NCI-H345 treated with DMSO at 0.1 percent for 48 hours (cell line): ENCODE measurements at regions not wholly inside any gene's neighbourhood (a gene's known extent, or its start where the extent isn't known, plus 50 kb on each side); places are given as distances from the start of the nearest gene placed in this dataset.
A peak's percentile ranks its signal among the peaks of the same experiment; 100 is the strongest.

ENCODE experiments used
- DNase-seq: peaks from one replicate; lab custom pipeline; 2025; ENCODE audit not compliant: unreplicated experiment; lab: John Stamatoyannopoulos, UW

DNA sequence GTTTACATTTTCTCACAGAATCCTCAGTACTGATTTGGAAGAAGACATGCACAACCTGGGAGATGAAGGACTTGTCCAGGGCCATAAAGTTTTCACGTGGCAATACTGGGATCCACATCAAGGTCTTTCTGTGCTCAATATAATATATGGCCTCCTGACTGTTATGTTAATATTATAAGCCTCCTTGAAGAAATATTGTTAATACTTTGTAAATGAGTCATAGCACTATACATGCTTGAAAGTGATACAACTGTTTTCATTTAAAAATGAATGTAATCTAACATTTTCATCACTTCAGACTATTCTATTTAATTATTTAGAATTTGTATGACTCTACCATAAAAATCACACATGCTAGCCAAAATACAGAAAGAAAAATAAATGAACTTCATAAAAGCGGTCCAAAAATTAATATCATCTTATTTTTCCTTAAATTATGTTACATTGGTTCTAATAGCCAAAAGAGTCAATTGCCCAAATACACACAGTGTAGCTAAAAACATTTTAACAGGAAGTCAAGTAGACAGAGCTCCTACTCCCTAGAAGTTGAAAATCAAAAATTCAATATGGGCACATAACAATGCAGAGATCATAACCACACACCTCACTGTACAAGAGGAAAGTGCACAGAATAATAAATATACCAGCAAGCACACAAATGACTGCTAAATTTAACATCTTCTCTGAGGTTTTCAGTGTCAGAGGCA lies 188.0 kb upstream of the HDDC2 start:
- no peak for DNase-seq

GRCh38 chr6:125491860-125492618 lies 190.3 kb upstream of the HDDC2 start:
- DNase-seq, result no peak

- DNase-seq, result no peak
These were observed 196.8 kb upstream of the HDDC2 start for GRCh38 chr6:125498606-125499005.

DNA sequence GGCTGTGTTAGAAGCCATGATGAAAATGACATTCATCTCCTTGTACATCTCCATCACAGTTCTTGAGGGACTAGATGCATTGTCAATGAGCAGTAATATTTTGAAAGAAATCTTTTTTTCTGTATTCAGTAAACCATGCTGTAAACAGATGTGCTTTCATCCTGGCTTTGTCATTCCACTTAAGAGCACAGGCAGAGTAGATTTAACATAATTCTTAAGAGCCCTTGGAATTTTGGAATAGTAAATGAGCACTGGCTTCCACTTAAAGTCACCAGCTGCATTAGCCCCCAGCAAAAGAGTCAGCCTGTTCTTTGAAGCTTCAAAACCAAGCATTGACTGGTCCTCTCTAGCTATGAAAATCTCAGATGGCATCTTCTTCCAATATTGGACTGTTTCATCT lies 197.8 kb upstream of the HDDC2 start:
- DNase-seq, result no peak

DNA sequence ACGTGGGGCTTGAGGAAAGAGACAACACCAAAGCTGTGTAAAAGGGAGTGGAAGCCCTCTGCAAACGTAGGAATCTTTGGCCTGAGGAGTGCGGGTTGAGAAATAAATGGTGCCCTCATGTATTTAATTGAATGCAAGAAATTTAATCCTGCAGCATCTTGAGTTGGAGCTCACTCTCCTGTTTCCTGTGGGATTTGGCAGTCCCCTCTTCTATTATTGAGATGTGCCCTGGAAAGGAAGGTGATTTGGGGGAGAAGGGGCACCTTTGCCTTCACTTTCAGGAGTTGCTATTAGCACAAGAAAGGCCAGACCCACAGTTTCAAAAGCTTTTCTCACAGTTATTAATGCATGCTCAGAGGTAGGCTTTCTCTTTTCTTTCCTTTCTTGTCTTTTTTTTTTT lies 201.4 kb upstream of the HDDC2 start:
- no peak for DNase-seq

- peak; percentile 61 for DNase-seq
These were observed 206.4 kb upstream of the HDDC2 start for GRCh38 chr6:125507987-125508655.

DNA sequence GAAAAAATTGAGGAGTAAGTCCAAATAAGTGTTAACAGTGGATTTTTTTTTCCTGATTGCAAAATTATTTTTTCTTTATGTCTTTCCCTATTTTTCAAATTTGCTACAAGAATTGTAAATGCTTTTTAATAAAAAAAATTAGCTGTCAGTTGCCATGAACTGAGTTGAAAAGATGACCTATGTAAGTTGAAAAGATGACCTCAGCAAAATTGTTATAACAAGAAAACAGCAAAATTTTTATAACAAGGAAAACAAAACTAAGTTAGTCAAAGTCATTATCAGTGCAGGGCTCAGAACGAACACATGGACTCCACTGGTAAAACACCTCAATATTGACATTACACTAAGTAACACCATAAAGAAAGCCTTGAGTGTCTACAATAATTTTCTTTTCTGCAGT lies 207.0 kb upstream of the HDDC2 start:
- DNase-seq, result no peak

DNA sequence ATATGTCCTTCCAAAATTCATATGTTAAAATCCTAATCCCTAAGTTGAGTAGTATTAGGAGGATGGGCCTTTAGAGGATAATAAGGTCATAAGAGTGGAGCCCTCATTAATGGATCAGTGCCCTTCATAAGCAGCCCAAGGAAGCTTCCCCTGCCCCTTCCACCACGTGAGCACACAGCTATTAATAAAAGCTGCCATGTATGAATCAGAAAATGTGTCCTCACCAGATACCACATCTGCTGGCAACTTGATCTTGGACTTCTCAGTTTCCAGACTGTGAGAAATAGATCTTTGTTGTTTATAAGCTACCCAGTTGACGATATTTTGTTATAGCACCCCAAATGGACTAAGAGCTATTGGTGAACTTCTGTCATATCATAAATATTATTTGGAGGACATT lies 207.7 kb upstream of the HDDC2 start:
- no peak for DNase-seq

DNA sequence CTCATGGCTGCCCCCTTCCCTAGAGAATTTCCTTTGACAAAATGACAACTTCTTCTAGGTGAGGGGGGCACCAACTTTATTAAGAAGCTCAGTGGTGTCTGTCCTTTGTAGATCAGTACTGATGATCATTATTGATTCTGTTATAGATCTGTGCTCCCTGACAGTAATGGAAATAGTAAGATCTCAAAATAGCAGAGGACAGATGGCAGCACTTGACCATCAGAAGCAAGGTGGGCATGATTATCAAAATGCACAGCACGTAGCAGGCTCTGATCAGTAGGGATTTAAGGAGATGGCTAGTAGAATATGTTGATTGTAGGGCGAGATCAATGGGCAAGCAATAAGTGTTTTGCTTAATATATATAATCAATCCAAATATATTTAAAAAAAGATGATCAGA lies 208.6 kb upstream of the HDDC2 start:
- no peak for DNase-seq

GRCh38 chr6:125511809-125512396 lies 210.1 kb upstream of the HDDC2 start:
- DNase-seq, result peak; percentile 40

DNA sequence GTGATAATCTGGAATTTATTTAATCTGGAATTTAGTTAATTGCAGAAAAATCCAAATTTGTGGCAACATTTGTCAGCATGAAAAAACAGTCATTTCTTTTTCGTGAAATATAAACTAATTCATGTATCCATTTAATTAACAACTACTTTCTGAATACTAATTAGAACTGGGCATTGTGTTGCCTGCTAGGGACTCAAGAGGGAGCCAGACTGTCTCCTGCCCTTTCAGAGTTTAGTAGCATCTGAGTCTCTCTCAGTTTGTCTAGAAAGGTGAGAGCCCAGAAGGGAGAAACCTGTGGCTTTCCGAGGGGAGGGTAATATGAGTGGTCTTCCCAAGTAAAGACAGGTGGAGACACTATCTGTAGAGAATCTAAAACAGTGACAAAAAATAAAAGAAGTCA lies 210.9 kb upstream of the HDDC2 start:
- no peak for DNase-seq

DNA sequence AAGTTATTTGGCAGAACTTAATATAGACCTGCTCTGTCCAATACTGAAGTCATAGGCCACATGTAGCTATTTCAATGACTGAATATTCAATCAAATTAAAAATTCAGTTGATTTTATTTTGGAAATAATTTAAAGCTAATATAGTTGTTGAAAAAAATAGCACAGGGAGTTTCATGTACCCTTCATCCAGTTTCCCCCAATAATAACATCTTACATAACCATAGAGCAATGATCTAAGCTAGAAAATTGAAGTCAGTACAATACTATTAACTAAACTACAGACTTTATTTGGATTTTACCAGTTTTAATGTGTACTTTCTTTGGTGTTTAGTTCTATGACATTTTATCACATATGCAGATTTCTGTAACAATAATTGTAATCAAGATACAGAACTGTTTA lies 212.2 kb upstream of the HDDC2 start:
- no peak for DNase-seq

- no peak for DNase-seq
These were observed 214.9 kb upstream of the HDDC2 start for GRCh38 chr6:125516644-125517043.

DNA sequence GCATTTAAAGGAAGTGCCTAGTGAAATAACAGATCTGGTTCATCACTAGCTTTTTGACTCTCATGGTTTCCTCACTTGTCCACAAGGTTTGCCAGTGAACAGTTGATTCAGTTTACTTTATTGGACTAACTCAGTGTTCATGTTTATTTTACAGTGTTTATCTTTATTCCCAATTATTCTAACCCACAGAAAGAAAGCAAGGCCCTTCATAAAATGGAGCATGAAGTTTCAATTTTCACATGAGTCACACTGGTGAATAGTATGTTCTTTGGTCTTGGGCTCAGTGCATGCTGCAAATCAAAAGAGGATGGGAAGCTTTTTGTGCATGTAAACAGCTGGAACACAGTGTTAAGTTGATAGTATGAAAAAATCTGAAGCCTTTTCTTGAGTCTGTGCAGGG lies 217.6 kb upstream of the HDDC2 start:
- DNase-seq, result no peak

DNA sequence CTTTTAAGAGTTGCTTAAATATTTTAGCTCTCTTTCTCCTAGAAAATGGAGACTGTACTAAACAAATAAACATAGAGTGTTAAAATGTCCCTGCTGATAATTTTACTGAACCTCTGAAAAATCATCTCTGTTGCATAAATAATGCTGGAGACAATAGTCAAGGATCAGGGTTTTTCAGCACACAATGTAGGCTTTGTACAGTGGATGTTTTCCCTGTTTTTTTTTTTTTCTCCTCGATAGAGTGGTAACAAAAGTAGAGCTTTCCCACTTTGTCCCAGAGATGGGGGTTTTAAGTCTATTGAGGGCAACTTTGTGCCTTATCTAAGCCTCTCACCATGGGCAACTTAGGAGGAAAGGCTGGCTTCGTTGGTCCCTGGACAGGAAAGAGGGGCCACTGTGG lies 222.6 kb upstream of the HDDC2 start:
- DNase-seq, result no peak

DNA sequence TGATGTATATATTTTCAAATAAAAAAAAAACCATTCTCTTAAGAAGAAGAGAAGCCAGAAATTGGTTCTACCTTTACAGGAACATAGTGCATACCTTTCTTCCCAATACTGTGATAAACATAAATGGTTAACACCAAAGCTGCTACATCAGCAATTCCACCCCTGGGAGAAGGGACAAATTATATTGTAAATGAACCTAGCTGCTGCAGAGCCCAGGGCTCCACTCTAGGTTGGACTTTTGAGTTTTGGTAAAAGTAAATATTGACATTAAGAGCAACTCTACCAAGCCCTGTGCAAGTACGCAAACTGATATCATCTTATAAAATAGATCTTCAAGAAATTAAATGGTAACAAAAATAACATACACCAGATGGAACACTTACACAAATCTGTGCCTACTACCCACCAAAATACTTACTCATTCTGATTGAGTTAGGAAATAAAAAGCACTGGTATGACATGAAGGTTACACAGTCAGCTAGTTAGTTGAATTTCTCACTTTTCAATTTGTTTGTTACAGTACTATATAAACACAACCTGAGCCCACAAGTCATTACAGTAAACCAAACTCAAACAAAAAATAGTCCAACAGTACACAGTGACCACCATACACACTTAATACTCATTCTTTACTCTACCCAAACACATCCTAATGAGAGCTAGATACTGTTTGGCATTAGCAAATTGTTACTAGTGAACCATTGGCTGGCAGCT lies 223.3 kb upstream of the HEY2 start:
- no peak for DNase-seq

GRCh38 chr6:125528621-125529041 lies 220.8 kb upstream of the HEY2 start:
- no peak for DNase-seq

DNA sequence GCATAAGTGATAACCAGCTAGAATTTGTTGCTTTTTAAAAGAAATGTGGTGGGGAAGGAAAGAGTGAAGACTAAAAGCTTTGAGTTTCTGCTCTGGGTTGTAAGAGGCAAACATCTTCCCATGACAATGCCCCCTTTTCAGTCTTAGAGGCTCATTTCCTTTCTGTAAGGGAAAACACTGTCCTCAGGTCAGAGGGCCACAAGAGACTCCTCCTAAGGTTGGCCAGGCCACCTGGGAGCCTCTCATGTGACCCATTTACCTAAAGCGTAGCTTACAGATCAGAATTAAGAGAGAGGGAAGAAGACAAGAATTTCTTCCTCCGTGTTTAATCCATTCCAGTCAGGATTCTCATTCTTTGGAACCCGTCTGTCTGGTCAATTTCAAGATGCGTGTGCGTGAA lies 220.4 kb upstream of the HEY2 start:
- DNase-seq, result no peak

- no peak for DNase-seq
These were observed 215.6 kb upstream of the HEY2 start for GRCh38 chr6:125533710-125534397.

DNA sequence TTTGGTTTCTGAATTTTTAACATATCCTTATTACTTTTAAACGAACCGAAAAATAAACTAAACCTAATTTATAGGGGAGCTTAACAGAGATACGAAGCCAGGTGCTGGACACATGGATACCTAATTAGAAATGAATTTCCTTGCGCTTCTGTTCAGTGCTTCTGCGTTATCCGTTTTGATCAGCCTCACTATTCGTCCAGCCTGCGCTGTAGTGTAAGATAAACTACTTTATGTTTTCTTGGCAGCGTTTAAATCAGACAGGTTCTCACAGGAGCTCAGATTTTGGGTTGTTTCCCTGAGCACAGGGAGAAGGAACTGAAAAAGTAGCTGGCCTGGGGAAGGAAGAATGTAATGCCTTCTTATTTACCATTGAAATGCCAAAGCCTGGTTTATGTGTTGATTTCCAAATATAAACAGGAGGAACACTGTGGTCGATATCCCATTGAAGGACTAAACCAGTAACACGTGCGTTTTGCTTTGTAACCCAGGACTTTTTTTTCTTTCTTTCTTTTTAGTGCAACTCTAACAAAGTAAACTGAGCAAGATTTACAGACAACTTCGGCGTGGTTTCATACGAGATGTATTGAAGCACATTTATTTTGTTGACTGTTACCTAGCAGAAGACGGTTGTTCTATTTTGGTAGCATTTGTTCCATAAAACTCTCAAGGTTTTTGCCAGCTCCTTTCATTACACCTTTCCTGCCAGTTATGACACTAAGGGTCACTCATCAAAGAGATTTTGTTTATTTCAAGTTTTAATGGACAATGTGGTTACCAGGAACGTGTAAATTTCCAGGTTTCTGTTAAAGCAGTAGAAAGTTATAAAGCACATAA lies 214.8 kb upstream of the HEY2 start:
- DNase-seq, result no peak
